COLO668 (cell line): ENCODE measurements at regions not wholly inside any gene's neighbourhood (a gene's known extent, or its start where the extent isn't known, plus 50 kb on each side); places are given as distances from the start of the nearest gene placed in this dataset.

ENCODE experiments used
- DNase-seq: peaks from one replicate; lab custom pipeline; 2025; ENCODE audit not compliant: unreplicated experiment; lab: John Stamatoyannopoulos, UW

DNA sequence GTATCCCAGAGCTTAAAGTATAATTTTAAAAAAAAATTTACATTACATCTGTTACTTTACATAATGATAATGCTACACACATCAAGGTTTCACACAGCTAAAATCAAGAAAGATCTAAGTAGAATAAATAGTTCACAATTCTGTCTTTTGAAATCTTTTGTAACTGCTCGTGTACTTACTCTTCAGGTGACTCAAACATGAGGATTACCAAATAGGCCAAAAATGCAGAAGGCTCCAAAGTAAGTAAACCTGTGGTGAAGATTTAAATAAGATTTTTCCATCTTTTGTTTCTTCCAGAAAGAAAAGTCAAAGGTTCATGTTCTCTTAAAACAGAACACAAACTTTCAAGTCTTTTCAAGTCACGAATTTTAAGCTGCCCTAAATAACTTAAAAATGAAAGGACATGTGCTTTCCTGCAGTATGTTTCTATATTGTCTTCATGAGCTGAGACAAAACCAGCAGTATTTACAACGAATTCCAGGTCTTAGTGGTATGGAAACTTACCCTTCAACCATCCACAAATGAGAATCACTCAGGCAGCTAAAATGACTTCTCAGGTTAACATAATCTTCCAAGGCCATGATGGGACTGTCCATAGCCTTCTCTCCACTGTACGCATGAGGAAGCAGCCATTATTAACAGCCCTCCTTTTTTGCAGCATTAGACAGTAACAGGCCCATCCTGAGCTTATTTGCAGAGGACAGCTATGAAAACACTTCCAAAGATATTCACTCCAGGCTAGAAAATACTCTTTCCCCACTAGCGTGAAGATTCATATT is 172.8 kb upstream of the EDNRA start:
- no peak for DNase-seq

DNA sequence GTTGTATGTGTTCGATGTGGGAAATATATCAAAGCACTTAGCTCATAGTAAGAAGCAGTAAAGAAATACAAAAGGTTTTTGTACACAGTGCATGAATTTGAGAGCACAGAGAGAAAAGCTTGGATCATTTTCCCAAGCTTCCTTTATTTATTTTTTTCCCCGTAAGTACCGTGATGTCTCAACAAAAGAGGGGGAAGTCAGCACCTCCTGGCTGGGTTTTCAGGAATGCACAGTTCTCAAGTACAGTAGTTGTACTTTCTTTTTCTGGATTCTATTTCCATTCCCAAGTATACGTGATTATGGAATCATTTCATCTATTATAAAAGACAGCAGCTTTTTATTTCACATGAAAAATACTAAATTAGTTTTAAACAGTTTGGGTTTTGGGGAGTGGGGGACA is 171.5 kb upstream of the EDNRA start:
- no peak for DNase-seq

DNA sequence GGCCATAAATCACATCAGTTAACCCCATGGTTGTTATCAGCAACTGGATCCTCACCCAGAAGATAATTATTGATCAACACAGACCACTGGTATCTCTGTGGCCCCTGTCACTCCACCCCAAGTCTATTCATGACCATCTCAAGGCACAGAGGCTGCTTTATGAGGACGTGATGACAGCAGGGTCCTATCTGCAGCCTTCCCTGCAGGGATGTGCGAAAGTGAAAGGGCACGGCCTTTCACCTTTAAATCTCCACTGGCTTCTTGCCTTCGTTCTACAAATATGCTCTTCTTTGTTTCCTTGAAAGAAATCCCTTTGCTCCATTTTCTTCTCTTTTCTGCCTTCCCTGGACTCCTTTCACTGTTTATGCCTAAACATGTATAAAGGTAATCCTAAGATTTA is 170.6 kb upstream of the EDNRA start:
- DNase-seq: no peak

DNA sequence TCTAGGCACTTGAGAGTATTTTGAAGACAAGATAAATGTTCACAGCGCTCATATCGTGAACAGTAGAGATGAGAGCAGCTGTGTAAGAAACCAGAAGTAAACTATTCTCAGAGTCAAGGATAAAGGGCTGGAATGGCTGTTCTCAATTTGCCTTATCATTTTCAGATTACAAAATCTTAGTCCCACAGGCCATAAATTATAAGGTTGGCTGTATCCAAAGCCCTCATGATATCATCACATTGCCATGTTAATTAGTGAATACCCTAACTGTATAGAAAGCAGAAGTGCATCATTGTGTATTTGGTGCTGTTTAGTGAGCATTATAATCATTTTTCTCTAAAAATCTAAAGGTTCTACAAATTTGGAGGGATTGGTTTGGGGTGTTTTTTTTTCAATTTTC is 168.9 kb upstream of the EDNRA start:
- no peak for DNase-seq

DNA sequence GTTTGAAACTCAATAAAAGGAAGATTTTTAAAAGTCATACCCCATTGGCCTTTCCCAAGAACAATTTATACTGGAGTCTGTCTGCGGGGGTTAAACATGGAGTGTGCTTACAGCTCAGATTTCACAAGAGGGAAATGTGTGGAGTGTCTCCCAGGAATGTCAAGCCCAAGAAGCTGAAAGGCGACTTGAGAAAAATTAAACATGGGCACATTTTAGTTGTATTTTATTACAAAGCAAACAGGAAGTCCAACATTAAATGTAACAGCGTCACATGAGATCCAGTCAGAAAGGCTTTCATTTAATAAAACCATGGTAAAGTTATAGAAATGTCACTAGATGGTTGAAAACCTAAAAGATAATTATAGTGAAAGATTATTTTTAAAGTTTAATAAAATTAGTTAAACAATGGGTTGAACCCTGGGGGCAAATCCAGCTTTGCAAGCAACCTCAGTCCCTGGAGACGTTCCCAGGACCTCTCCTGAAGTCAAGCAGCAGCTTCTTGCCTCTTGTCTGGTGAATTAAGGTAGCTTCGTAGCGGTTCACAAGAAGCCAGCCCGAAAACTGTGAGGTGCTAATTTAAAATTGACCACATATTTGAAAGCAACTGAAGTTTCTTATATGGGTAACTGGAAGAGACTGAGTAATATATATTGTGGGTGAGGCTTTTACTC is 168.4 kb upstream of the EDNRA start:
- DNase-seq: no peak

DNA sequence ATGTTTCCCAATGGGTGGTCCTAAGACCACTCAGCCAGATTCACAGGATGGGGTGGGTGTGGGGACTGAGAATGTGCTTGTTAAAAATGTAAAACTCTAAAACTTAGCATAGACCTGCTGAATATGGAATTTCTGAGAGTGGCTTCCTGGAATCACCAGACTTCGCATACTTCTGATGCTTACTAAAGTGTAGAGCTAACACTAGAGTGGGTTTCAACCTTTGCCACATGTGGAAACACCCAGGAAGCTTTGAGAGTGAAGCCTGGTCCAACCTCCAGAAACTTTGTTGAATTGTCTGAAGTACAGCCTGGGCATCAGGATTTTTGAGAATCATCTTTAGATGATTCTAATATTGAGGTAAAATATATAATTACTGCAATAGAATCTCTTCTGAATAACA is 167.8 kb upstream of the EDNRA start:
- no peak for DNase-seq

DNA sequence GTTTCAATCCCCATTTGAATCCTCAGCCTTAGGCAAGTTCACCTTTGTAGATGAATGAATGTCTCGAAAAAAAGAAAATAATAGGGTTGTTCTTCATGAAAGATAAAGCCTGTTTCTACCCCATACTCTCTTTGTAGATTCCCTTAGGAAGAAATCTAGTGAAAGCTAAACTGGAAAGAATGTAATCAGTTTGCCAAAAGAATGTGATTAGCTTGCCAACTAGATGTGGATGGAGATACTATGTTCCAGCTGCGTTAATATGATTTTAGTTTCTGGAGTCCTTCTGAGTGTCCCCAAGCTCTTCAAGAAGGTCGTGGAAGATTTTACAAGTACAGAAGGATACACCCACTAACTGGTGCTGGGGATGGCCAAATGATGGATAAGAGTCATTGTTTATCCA is 162.3 kb upstream of the EDNRA start:
- no peak for DNase-seq

DNA sequence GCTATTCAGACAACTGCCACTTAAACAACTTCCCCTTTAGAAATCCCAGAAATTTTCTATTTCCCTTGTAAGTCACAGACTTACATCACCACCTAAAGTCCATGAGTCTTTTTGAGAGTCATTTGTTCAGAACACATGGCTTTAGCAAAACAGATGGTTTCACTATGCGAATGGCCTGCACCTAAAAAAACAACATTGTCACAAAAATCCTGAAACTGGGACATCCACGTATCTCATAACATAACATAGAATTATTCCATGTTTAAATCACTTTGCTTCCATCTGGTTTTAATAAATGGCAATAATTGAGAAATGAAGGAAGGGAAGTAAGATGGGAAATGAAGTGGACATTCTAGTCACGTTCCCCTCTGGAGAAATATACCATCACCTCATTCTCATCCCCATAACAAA is 155.3 kb upstream of the EDNRA start:
- no peak for DNase-seq

DNA sequence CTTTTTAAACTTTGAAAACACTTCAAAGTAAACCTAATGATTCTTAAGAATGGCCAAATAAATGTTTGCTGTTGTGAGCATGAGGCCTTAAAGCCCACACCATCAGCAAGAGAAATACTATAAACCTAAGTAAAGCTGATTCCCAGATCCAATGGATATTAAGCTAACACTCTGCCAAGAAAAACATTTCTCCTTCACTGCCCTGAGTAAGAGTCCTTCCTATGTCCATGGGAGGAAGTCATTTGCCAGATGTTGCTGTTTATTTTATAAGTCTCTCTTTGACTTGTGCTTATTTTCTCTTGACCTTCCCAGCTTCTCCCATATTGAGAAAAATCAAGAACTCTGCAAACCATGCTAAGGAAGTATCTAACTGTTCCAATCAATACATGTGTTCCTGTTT is 154.3 kb upstream of the EDNRA start:
- no peak for DNase-seq

DNA sequence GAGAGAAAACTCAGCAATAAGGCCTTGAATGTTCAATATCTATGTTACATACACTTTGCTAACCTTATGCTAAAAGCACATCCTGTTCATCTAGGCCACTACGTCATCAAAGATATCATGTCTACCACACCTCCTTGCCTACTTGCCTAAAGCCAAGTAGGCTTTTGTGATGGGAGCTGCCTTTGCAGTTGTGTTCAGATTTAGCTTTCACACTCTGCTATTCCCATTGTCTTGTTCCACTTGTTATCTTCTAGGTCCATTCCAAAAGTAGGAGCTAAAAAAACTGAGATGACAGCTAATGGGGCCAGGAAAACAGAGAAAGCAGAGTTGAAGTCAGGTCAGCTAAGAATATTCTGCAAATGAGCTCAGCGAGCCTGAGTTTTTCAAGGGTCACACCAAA is 153.6 kb upstream of the EDNRA start:
- no peak for DNase-seq

DNA sequence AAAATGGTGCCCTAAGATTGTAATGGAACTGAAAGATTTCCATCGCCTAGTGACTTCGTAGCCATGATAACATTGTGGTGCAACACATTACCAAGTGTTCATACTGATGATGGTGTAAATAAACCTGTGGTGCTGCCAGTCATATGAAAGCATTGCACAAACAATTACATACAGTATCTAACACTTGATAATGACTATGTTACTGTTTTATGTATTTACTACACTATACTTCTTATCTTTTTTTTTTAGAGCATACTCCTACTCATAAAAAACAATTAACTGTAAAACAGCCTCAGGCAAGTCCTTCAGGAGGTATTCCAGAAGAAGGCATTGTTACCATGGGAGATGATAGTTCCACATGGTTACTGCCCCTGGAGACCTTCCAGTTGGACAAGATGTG is 152.7 kb upstream of the EDNRA start:
- no peak for DNase-seq

DNA sequence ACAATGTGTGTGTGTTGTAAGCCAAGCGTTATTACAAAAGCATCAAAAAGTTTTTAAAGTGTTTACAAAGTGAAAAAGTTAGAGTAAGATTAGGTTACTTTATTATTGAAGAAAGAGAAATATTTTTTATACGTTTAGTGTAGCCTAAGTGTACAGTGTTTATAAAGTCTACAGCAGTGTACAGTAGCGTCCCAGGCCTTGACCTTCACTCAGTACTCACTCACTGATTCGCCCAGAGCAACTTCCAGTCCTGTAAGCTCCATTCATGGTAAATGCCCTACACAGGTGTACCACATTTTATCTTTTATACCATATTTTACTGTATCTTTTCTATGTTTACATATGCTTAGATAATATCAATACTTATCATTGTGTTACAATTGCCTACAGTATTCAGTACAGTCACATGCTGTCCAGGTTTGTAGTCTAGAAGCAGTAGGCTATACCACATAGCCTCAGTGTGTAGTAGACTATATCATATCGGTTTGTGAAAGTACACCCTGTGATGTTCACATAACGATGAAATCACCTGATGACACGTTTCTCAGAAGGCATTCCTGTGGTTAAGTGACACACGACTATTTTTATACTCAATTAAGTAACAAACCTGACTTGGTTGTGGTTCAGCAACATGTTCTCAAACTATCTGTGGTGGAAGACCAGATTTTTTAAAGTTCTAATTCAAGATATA is 152.0 kb upstream of the EDNRA start:
- no peak for DNase-seq

DNA sequence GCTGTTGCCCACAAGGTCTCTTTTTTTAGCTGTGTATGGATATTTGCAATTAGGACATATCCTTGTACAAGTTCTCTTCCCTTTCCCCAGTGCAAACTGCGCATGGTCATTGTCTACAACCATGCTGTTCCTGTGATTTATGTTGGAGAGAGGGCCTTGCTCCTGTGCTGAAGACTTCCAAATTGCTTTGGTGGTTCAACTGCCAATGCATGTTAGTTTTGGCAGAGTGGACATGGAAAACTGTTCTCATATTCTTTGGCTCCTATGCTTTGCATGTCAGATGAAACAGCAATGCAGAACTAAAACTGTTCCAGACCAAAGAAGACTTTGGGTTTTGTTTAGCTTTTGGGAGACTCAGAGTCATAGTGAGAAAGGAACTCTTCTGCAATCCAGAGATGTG is 148.8 kb upstream of the EDNRA start:
- no peak for DNase-seq

DNA sequence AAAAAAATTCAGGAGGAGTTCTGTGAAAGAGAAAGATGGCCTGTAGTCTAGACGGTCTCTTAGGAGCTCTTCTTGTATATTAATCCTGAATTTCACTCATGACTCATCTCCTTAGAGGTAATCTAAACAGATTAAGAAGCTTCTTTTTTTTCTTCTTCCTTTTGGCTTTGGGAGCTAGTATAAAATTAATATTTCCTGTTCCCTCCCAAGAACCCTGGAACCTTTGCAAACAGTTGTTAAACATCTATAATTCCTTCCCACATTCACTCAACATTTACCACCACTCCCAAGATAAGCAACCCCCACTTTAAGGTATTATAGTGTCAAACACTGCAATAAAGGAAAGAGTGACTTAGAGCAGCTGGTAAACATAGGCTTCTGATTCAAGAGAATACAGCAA is 146.4 kb upstream of the EDNRA start:
- DNase-seq: no peak

DNA sequence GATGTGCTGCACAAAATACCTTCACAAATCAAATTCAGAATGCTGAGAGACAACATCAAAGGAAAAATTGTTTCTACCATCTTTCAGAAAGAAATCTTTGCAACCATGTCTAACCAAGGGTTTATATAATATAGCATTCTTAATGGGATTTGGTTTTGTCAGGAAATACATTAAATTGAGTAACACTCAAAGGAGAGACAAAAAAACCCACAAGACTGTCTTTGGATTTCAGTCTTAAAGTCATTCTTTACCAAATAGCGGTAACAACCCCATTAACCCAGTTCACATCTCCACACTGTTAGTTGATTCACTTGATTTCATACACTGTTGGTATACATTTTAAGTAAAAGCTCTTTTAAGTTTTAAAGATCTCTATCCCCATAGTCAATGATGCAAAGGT is 145.7 kb upstream of the EDNRA start:
- DNase-seq: no peak

DNA sequence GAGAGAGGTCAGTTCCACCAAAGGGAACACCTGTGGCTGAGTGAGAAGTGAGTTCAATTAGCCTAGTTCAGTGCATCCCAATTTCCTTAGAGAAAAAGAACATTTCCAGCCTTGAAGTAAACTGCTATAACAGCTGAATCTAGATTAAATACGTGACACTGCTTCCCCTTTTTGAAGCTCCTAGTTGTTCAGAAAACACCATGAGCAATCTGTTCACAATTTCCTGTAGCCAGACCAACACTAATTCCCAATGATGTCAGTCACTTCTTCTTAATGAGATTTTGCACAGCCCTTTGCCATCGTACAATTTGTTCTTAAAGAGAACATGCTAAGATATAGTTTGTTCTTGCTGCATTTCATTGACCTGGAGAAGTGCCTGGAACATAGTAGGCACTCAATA is 144.6 kb upstream of the EDNRA start:
- no peak for DNase-seq

DNA sequence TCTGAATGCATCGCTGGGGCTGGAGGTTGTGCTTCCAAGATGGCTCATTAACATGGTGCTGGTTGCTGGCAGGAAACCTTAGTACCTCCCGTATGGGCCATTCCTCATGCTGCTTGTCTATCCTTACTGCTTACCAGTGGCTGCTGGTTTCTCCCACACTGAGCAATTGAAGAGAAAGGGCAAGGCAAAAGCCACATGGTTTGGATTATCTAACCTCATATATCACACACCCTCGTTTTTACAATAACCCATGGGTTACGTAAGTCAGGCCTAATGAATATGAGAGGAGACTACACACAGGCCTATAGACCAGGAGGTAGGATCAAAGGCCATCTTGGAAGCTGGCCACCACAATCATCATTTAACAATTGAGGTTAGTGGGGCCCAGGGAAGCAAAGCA is 141.8 kb upstream of the EDNRA start:
- DNase-seq: no peak

DNA sequence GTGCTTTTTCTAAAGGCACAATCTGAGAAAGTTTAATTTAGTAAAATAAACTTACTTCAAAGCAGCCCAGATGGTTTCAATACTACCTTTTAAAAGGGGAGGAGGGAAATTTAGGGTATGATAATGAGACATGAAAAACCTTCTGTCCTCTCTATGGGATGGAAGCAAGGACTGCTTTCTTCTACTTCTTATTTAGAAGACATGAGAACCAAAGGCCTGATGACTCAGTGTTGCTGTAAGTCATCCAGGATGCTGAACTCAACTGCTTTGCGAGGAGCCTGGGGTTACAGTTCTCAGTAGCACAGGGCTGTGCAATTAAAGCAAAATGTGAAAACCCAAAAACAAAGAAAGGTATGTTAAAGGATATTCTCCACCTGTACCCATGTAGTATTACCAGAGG is 140.8 kb upstream of the EDNRA start:
- no peak for DNase-seq

DNA sequence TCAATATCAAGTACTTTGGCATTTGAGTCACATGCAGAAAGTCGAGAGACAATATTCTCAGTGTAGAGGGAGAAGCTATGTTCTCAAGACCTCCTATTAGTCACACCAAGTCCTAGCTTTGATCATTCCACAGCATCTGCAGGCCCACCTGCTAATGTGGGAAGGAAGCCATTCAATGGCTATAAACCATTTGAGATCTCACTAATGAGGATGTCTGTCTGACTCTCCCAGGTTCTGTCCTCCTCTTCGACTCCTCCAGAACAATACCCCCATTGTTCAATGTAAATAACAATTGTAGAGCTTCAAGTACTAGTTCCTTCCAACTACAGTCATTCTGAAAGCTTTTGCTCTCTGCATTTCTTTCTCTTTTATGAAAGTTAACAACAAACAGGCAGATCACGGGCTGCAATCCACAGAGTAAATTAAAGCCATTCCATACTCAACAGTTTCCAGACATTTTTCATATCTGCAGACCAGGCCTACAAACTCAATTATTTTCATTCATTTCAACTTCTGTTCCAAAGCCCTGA is 140.2 kb upstream of the EDNRA start:
- DNase-seq: no peak

DNA sequence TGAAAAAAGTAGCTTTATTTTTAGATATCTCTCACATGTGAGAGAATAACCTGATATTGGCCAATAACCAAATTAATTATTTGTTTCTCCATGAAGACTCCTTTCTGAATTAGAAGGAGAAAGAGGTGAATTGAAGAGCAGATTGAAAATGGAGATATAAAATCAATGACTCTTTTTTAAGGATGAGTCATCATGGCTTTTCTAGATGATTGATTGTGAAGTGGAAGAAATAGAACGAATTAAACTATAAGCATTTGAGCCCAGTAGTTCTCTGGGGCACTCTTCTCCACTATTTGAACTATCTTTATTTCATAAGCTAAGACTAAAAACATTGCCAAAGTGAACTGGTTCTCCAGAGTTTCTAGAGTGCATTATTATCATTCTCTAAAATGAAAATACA is 137.2 kb upstream of the EDNRA start:
- no peak for DNase-seq

DNA sequence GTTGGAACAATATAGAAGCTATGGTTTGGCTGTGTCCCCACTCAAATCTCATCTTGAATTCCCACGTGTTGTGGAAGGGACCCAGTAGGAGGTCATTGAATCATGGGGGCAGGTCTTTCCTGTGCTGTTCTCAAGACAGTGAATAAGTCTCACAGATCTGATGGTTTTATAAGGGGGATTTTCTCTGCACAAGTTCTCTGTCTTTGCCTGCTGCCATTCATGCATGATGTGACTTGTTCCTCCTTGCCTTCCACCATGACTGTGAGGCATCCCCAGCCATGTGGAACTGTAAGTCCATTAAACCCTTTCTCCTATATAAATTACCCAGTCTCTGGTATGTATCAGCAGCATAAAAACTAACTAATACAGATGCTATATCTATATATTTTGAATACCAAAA is 135.2 kb upstream of the EDNRA start:
- no peak for DNase-seq

DNA sequence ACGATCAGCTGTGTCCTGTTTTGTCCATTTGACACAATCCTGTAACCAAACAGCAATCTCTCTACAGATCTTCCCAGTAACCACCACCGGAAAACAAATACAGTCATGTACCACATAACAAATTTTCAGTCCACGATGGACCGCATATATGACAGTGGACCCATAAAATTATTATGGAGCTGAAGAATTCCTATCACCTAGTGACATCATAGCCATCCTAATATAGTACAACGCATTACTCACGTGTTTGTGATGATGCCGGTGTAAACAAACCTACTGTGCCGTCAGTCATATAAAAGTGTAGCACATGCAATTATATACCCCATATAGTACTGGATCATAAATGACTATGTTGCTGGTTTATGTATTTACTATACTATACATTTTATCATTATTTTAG is 133.7 kb upstream of the EDNRA start:
- DNase-seq: no peak
